GM18508 (cell line): ENCODE measurements at regions not wholly inside any gene's neighbourhood (a gene's known extent, or its start where the extent isn't known, plus 50 kb on each side); places are given as distances from the start of the nearest gene placed in this dataset.

ENCODE experiments used
- ATAC-seq: cut with Tn5 transposase; IDR thresholded peaks from one replicate; pipeline ENCODE4 v1.9.1; 2021; ENCODE audit warnings: moderate number of reproducible peaks; ENCODE audit not compliant: insufficient read depth, unreplicated experiment

- no peak for ATAC-seq
Measured at GRCh38 chr16:86180780-86181179, 281.8 kb downstream of the IRF8 start.

- no peak for ATAC-seq
Measured at GRCh38 chr16:86181526-86181925, 282.6 kb downstream of the IRF8 start.

GRCh38 chr16:86184185-86184584 is 285.2 kb downstream of the IRF8 start:
- ATAC-seq = no peak

- no peak for ATAC-seq
Measured at GRCh38 chr16:86185089-86185488, 286.1 kb downstream of the IRF8 start.

- ATAC-seq = no peak
Measured at GRCh38 chr16:86186313-86186712, 287.4 kb downstream of the IRF8 start.

GRCh38 chr16:86189934-86190333 is 291.0 kb downstream of the IRF8 start:
- no peak for ATAC-seq

- ATAC-seq = no peak
Measured at GRCh38 chr16:86191663-86192062, 292.7 kb downstream of the IRF8 start.

- no peak for ATAC-seq
Measured at GRCh38 chr16:86193528-86194193, 294.7 kb downstream of the IRF8 start.

GRCh38 chr16:86195863-86196630 is 297.1 kb downstream of the IRF8 start:
- no peak for ATAC-seq

GRCh38 chr16:86196687-86197391 is 297.9 kb downstream of the IRF8 start:
- no peak for ATAC-seq

- ATAC-seq = no peak
Measured at GRCh38 chr16:86198206-86199118, 299.5 kb downstream of the IRF8 start.

GRCh38 chr16:86199182-86199581 is 300.2 kb downstream of the IRF8 start:
- no peak for ATAC-seq

- no peak for ATAC-seq
Measured at GRCh38 chr16:86199871-86200695, 301.1 kb downstream of the IRF8 start.

- no peak for ATAC-seq
Measured at GRCh38 chr16:86200722-86201121, 301.8 kb downstream of the IRF8 start.

- no peak for ATAC-seq
Measured at GRCh38 chr16:86201746-86202145, 302.8 kb downstream of the IRF8 start.

GRCh38 chr16:86202267-86202666 is 303.3 kb downstream of the IRF8 start:
- no peak for ATAC-seq

- ATAC-seq = no peak
Measured at GRCh38 chr16:86202760-86203426, 303.9 kb downstream of the IRF8 start.

- ATAC-seq = no peak
Measured at GRCh38 chr16:86203557-86204275, 304.8 kb downstream of the IRF8 start.
